Heart left ventricle (tissue), 16 donors: ENCODE measurements at regions not wholly inside any gene's neighbourhood (a gene's known extent, or its start where the extent isn't known, plus 50 kb on each side); places are given as distances from the start of the nearest gene placed in this dataset.

ENCODE experiments used
- ATAC-seq, 4 donors: fragments of 200-7000 bp; cut with Tn5 transposase; one replicate each; pipeline ENCODE4 v1.9.1; 2020 to 2022; ENCODE audit warnings: moderate library complexity in 4 of 4, mild to moderate bottlenecking in 3 of 4, moderate number of reproducible peaks in 1 of 4
- DNase-seq, 5 donors: peaks; one replicate each; pipeline ENCODE4 v3.0.0-alpha.2; 2020
- H3K27ac ChIP-seq, 12 donors: fragments of 200-600 bp; sonication (generic) in 4 of 12; one replicate each; pipeline versions ENCODE4 v1.5.0 to v1.8.0; 2016 to 2022; ENCODE audit warnings: mild to moderate bottlenecking in 2 of 12
- H3K27me3 ChIP-seq, 9 donors: fragments of 200-600 bp; sonication (generic) in 2 of 9; one replicate each; pipeline versions ENCODE4 v1.5.1 to v1.8.0; 2016 to 2022; ENCODE audit warnings: mild to moderate bottlenecking in 3 of 9
- H3K36me3 ChIP-seq, 9 donors: fragments of 200-600 bp; sonication (generic) in 2 of 9; one replicate each; pipeline versions ENCODE4 v1.5.0 to v1.8.0; 2018 to 2022; ENCODE audit warnings: mild to moderate bottlenecking in 2 of 9
- H3K4me1 ChIP-seq, 12 donors: fragments of 200-600 bp; sonication (generic) in 4 of 12; one replicate each; pipeline versions ENCODE4 v1.5.0 to v1.8.0; 2016 to 2022; ENCODE audit warnings: mild to moderate bottlenecking in 3 of 12
- H3K4me3 ChIP-seq, 12 donors: fragments of 200-600 bp; sonication (generic) in 4 of 12; one replicate each; pipeline versions ENCODE4 v1.5.0 to v1.8.0; 2017 to 2022; ENCODE audit warnings: mild to moderate bottlenecking in 9 of 12, moderate library complexity in 4 of 12
- H3K9me3 ChIP-seq, 12 donors: fragments of 200-600 bp; sonication (generic) in 4 of 12; one replicate each; pipeline versions ENCODE4 v1.5.0 to v1.8.0; 2016 to 2022; ENCODE audit warnings: mild to moderate bottlenecking in 1 of 12
- CTCF ChIP-seq, 12 donors: fragments of 200-600 bp; sonication (generic) in 4 of 12; IDR thresholded peaks; one replicate each; pipeline versions ENCODE4 v1.5.0 to v1.8.0; 2018 to 2022; ENCODE audit warnings: antibody characterized with exemption in 12 of 12, mild to moderate bottlenecking in 5 of 12
- POLR2A ChIP-seq, 2 donors: fragments of 450-650 bp; IDR thresholded peaks; one replicate each; pipeline ENCODE4 v1.6.1; 2017; ENCODE audit warnings: antibody characterized with exemption in 2 of 2, mild to moderate bottlenecking in 2 of 2, moderate library complexity in 2 of 2
- WGBS, 4 donors: extraction: QIAGEN DNeasy Blood & Tissue Kit in 2 of 4; methylation state at CpG; one replicate each; pipeline versions ENCODE4 v1.1.5 to v1.1.7; 2013 to 2018; 5-methylcytosine and 5-hydroxymethylcytosine counted together
- intact Hi-C, 10 donors: fragments of 100-400 bp; cut with DNase I; formaldehyde crosslinking; loops; one replicate each; pipeline versions ENCODE4 v1.11.1 to v1.14.2; 2022
- donor health status: ischemic (EF 13 %, LVEDD 7.1; RV severe dilation, severe dysfunction).
- donor health status: healthy with polysubstance abuse.
- donor health status: DM: no; HTN: yes; CAD: no.
- donor health status: DM: no; HTN: no; CAD: no.
- donor health status: ischemic (EF 25% LVEDD 6.9; RV normal size, moderate dysfunction).
- donor health status: ischemic (EF 25% LVEDD 5.7; RV mildly dilated, moderate dysfunction).
- donor health status: healthy.
- donor health status: DM: yes; HTN: yes; CAD: no.
- donor health status: ischemic (EF 35%, LVEDD 5.7; RV mildly dilated, moderate dysfunction).
- donor health status: nonischemic (EF 11% LVEDD 7.7; RV severe dilation, severe dysfunction).
- donor health status: DM: yes; HTN: yes; CAD: no.
- donor health status: PGD.
- donor health status: ischemic (EF 29% LVEDD 5.4; RV normal size, mild dysfunction).
- donor health status: nonischemic (EF 23%, LVEDD 6.1; RV moderate dilation, normal function).

DNA sequence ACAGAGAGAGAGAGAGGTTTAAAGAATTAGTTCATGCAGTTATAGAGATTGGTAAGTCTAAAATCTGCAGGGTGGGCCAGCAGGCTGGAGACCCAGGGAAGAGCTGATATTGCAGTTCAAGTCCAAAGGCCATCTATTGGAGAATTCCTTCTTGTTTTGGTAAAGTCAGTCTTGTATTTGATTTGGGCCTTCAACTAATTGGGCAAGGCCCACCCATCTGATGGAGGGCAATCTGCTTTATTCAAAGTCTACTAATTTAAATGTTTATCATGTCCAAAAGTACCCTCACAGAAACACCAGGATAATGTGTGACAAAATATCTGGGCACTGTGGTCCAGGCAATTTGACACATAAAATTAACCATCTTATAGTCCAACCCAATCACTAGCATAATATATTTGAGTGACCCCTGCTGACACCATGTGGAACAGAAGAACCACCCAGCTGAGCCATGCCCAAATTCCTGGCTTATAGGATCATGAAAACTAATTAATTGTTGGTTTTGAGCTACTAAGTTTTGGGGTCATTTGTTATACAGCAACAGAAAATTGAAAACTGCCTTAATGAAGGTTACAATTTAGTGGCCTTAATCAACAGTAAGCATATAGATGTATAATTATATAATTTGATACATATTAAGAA lies 109.1 kb upstream of the PLXNC1 start:
- TF ChIP-seq CTCF (IDR thresholded peaks at IDR 0.05) (no peak), POLR2A (IDR thresholded peaks at IDR 0.05) (no peak)
- no peaks in the 10 kb centered on the region for H3K27me3 ChIP-seq
- H3K9me3 ChIP-seq, result peaks cover 0 to 22% (median 4%) of the 10 kb centered on the region in 12 donors
- no peak for ATAC-seq
- intact Hi-C loops, result no loop called here
- no peaks in the 10 kb centered on the region for H3K36me3 ChIP-seq
- no peak overlapping the region for H3K4me3 ChIP-seq
- DNase-seq, result no peak
- H3K27ac ChIP-seq, result peak overlapping the region in 1 of 12 donors; percentile 63
- H3K4me1 ChIP-seq, result peaks cover 0 to 18% (median 0%) of the 10 kb centered on the region in 12 donors

DNA sequence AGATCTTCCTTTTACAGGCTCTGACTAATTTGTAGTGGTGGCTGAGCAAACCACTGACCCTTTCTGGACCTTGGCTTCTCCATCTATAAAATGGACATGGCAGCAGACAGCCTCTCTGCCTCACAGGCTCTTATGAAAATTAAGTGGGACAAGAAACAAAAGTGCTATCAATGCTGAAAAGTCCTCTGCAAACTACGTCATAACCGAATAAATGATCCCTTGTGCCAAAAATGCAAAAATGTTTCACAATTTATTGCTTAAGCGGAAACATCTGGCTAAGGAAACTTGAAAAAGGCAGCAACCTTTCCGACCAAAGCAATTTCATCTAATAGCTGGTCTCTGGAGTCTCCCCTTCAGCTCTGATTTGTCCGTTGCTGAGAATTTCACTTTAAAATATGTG lies 108.5 kb upstream of the PLXNC1 start:
- Histone ChIP-seq H3K36me3 (no peaks in the 10 kb centered on the region), H3K4me3 (no peak overlapping the region), H3K9me3 (peaks cover 0 to 20% (median 4%) of the 10 kb centered on the region in 12 donors), H3K4me1 (peaks cover 0 to 18% (median 0%) of the 10 kb centered on the region in 12 donors), H3K27ac (peak overlapping the region in 1 of 12 donors; percentile 63), H3K27me3 (no peaks in the 10 kb centered on the region)
- intact Hi-C loops, result loop anchor here in 1 of 10 donors (5.0 kb wide), 1 partner anchor 48 kb away; no protein-coding TSS in a partner anchor
- WGBS, 4 donors, result 70 to 84% (median 77%) methylated on average over 5 of the region's 5 CpGs
- no peak for DNase-seq
- peak in 3 of 4 donors; percentile 45 to 78 (median 64) for ATAC-seq
- TF ChIP-seq CTCF (IDR thresholded peaks at IDR 0.05) (no peak), POLR2A (IDR thresholded peaks at IDR 0.05) (no peak)

DNA sequence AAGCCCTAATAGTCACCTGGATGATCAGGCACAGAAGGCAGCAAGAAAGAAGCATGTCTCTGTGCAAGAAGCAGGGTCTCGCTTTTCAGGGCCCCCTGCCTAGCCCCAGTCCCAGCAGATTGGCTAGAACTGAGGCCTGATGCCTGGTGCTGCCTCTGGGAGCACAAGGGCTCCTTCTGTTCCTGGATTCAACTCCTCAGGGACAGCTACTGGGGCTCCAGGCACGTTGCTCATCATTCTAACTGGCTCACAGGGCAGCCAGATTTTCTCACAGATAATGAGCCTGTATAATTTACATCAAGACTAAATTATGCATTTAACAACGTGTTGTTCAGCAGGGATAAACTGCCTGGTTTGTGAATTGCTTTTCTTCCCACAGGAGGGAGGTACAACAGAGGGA lies 106.5 kb upstream of the PLXNC1 start:
- intact Hi-C loops, result loop anchor here in 1 of 10 donors (5.0 kb wide), 1 partner anchor 50 kb away; no protein-coding TSS in a partner anchor
- TF ChIP-seq POLR2A (IDR thresholded peaks at IDR 0.05) (no peak), CTCF (IDR thresholded peaks at IDR 0.05) (no peak)
- Histone ChIP-seq H3K27me3 (no peaks in the 10 kb centered on the region), H3K27ac (peak overlapping the region in 5 of 12 donors; percentile 0 to 73 (median 34)), H3K4me3 (no peak overlapping the region), H3K9me3 (peaks cover 0 to 20% (median 4%) of the 10 kb centered on the region in 12 donors), H3K4me1 (peaks cover 0 to 18% (median 1%) of the 10 kb centered on the region in 12 donors), H3K36me3 (no peaks in the 10 kb centered on the region)
- 65 to 79% (median 70%) methylated on average over 2 to 3 of the region's 3 CpGs for WGBS, 4 donors
- peak in 1 of 4 donors; percentile 11 for ATAC-seq
- DNase-seq, result no peak

GRCh38 chr12:94042321-94042720 lies 106.1 kb upstream of the PLXNC1 start:
- Histone ChIP-seq H3K4me3 (no peak overlapping the region), H3K27ac (peak overlapping the region in 5 of 12 donors; percentile 0 to 73 (median 34))
- peak in 3 of 4 donors; percentile 24 to 61 (median 43) for ATAC-seq

More at GRCh38 chr12:94042321-94042720, 106.1 kb upstream of the PLXNC1 start:
- H3K4me1 ChIP-seq, result peaks cover 0 to 20% (median 2%) of the 10 kb centered on the region in 12 donors
- peaks cover 0 to 20% (median 4%) of the 10 kb centered on the region in 12 donors for H3K9me3 ChIP-seq
- no peak for DNase-seq
- no peaks in the 10 kb centered on the region for H3K27me3 ChIP-seq
- 87 to 95% (median 90%) methylated on average over 4 of the region's 4 CpGs for WGBS, 4 donors
- H3K36me3 ChIP-seq, result no peaks in the 10 kb centered on the region
- intact Hi-C loops, result loop anchor here in 1 of 10 donors (5.0 kb wide), 1 partner anchor 50 kb away; no protein-coding TSS in a partner anchor
- no peak for TF ChIP-seq CTCF (IDR thresholded peaks at IDR 0.05)
- TF ChIP-seq POLR2A (IDR thresholded peaks at IDR 0.05), result no peak
